IPS-15b (cell line): ENCODE measurements at regions not wholly inside any gene's neighbourhood (a gene's known extent, or its start where the extent isn't known, plus 50 kb on each side); places are given as distances from the start of the nearest gene placed in this dataset.

ENCODE experiments used
- H3K27me3 ChIP-seq: one replicate; pipeline ENCODE4 v1.6.1; 2013; ENCODE audit warnings: low read length; ENCODE audit not compliant: control insufficient read depth, insufficient read depth
- H3K36me3 ChIP-seq: one replicate; pipeline ENCODE4 v1.6.1; 2013; ENCODE audit warnings: low read length; ENCODE audit not compliant: control insufficient read depth, insufficient read depth
- H3K4me1 ChIP-seq: one replicate; pipeline ENCODE4 v1.6.1; 2013; ENCODE audit warnings: mild to moderate bottlenecking, low read length; ENCODE audit not compliant: control insufficient read depth, insufficient read depth
- H3K4me3 ChIP-seq: one replicate; pipeline ENCODE4 v1.5.1; 2013; ENCODE audit warnings: low read depth, low read length
- H3K9ac ChIP-seq: one replicate; pipeline ENCODE4 v1.6.1; 2013; ENCODE audit warnings: low read depth, mild to moderate bottlenecking, low read length
- H3K9me3 ChIP-seq: one replicate; pipeline ENCODE4 v1.6.1; 2013; ENCODE audit warnings: mild to moderate bottlenecking, low read length; ENCODE audit not compliant: control insufficient read depth, insufficient read depth

- H3K36me3 ChIP-seq = no peaks in the 10 kb centered on the region
- no peaks in the 10 kb centered on the region for H3K4me1 ChIP-seq
- H3K9me3 ChIP-seq = no peaks in the 10 kb centered on the region
- no peak overlapping the region for H3K4me3 ChIP-seq
- no peaks in the 10 kb centered on the region for H3K27me3 ChIP-seq
- H3K9ac ChIP-seq = no peak overlapping the region
These were observed 262.1 kb upstream of the ADGRB3 start for GRCh38 chr6:68372991-68373390.

- no peak overlapping the region for H3K9ac ChIP-seq
- no peaks in the 10 kb centered on the region for H3K36me3 ChIP-seq
- no peak overlapping the region for H3K4me3 ChIP-seq
- no peaks in the 10 kb centered on the region for H3K9me3 ChIP-seq
- H3K4me1 ChIP-seq = no peaks in the 10 kb centered on the region
- no peaks in the 10 kb centered on the region for H3K27me3 ChIP-seq
These were observed 266.2 kb upstream of the ADGRB3 start for GRCh38 chr6:68368845-68369244.

GRCh38 chr6:68364271-68364805, 270.7 kb upstream of the ADGRB3 start:
- Histone ChIP-seq H3K9me3 (no peaks in the 10 kb centered on the region), H3K27me3 (no peaks in the 10 kb centered on the region), H3K4me1 (no peaks in the 10 kb centered on the region), H3K36me3 (no peaks in the 10 kb centered on the region), H3K9ac (no peak overlapping the region), H3K4me3 (no peak overlapping the region)

- Histone ChIP-seq H3K4me1 (no peaks in the 10 kb centered on the region), H3K9me3 (no peaks in the 10 kb centered on the region), H3K27me3 (no peaks in the 10 kb centered on the region), H3K9ac (no peak overlapping the region), H3K36me3 (no peaks in the 10 kb centered on the region), H3K4me3 (no peak overlapping the region)
These were observed 291.2 kb upstream of the ADGRB3 start for GRCh38 chr6:68343901-68344300.

GRCh38 chr6:68342286-68342685, 292.8 kb upstream of the ADGRB3 start:
- Histone ChIP-seq H3K4me3 (no peak overlapping the region), H3K36me3 (no peaks in the 10 kb centered on the region), H3K9me3 (no peaks in the 10 kb centered on the region), H3K27me3 (no peaks in the 10 kb centered on the region), H3K4me1 (no peaks in the 10 kb centered on the region), H3K9ac (no peak overlapping the region)

- Histone ChIP-seq H3K4me1 (no peaks in the 10 kb centered on the region), H3K4me3 (no peak overlapping the region), H3K27me3 (no peaks in the 10 kb centered on the region), H3K9me3 (no peaks in the 10 kb centered on the region), H3K9ac (no peak overlapping the region), H3K36me3 (no peaks in the 10 kb centered on the region)
These were observed 295.5 kb upstream of the ADGRB3 start for GRCh38 chr6:68339488-68340131.

GRCh38 chr6:68333442-68333841, 301.6 kb upstream of the ADGRB3 start:
- Histone ChIP-seq H3K9ac (no peak overlapping the region), H3K4me3 (no peak overlapping the region), H3K27me3 (no peaks in the 10 kb centered on the region), H3K36me3 (no peaks in the 10 kb centered on the region), H3K9me3 (no peaks in the 10 kb centered on the region), H3K4me1 (no peaks in the 10 kb centered on the region)

- H3K27me3 ChIP-seq = no peaks in the 10 kb centered on the region
- H3K9me3 ChIP-seq = no peaks in the 10 kb centered on the region
- no peak overlapping the region for H3K4me3 ChIP-seq
- H3K4me1 ChIP-seq = no peaks in the 10 kb centered on the region
- no peaks in the 10 kb centered on the region for H3K36me3 ChIP-seq
- H3K9ac ChIP-seq = no peak overlapping the region
These were observed 306.9 kb upstream of the ADGRB3 start for GRCh38 chr6:68328156-68328555.

- no peak overlapping the region for H3K9ac ChIP-seq
- no peaks in the 10 kb centered on the region for H3K27me3 ChIP-seq
- H3K4me1 ChIP-seq = no peaks in the 10 kb centered on the region
- H3K4me3 ChIP-seq = no peak overlapping the region
- H3K36me3 ChIP-seq = no peaks in the 10 kb centered on the region
- H3K9me3 ChIP-seq = no peaks in the 10 kb centered on the region
These were observed 308.3 kb upstream of the ADGRB3 start for GRCh38 chr6:68326762-68327161.

- no peaks in the 10 kb centered on the region for H3K36me3 ChIP-seq
- H3K4me1 ChIP-seq = no peaks in the 10 kb centered on the region
- no peak overlapping the region for H3K4me3 ChIP-seq
- H3K27me3 ChIP-seq = no peaks in the 10 kb centered on the region
- H3K9ac ChIP-seq = no peak overlapping the region
- H3K9me3 ChIP-seq = no peaks in the 10 kb centered on the region
These were observed 317.7 kb upstream of the ADGRB3 start for GRCh38 chr6:68317366-68317765.

- H3K4me3 ChIP-seq = no peak overlapping the region
- no peaks in the 10 kb centered on the region for H3K4me1 ChIP-seq
- H3K36me3 ChIP-seq = no peaks in the 10 kb centered on the region
- no peak overlapping the region for H3K9ac ChIP-seq
- no peaks in the 10 kb centered on the region for H3K27me3 ChIP-seq
- H3K9me3 ChIP-seq = no peaks in the 10 kb centered on the region
These were observed 321.2 kb upstream of the ADGRB3 start for GRCh38 chr6:68313911-68314310.

- H3K9ac ChIP-seq = no peak overlapping the region
- no peaks in the 10 kb centered on the region for H3K9me3 ChIP-seq
- H3K36me3 ChIP-seq = no peaks in the 10 kb centered on the region
- H3K4me1 ChIP-seq = no peaks in the 10 kb centered on the region
- H3K27me3 ChIP-seq = no peaks in the 10 kb centered on the region
- H3K4me3 ChIP-seq = no peak overlapping the region
These were observed 327.8 kb upstream of the ADGRB3 start for GRCh38 chr6:68307301-68307700.
